ENCODE measurements at regions not wholly inside any gene's neighbourhood (a gene's known extent, or its start where the extent isn't known, plus 50 kb on each side); places are given as distances from the start of the nearest gene placed in this dataset.

DNA sequence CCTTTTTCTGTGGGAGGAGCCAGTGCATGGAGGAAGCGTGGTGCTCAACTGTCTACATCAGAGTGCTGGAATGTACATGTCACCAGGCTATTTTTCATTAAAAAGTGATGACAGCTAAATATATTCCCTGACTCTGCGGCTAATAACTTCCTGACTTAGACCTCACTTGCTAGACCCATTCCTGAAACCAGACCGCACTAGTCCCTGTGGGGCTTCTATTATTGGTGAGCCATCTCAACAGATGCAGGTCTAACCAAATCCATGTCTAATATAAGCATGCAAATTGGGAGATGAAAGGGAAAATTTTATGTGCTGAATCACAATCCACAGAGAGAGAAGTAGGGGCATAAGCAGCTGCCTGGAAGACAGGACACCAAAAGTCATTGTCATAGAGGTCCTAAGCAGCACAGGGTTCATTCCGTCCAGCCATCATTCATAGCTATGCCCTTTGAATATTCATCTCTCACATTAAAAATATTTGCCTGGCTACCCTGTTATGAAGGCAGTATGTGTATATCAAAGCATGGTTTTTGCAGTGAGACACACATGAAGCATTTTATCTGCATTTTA is 110.9 kb upstream of the BLID start:
- no peak for DNase-seq

DNA sequence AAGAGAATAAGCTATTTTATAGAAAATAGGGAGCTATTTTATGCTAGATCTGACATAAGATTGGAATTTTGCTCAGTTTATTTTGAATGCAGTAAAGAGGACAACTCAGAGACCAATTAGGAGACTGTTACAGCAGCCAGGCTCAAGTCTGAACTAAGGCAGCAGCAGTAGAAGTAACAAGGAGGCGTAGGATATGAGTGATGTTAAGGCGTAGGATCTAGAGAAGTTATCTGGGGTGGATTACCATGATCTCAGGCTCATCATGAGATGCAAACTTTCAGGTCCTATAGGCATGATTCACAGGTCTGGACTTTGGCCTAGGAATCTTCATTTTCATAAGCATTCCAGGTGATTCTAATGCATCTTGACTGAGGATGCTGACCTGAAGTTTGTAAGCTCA is 108.9 kb upstream of the BLID start:
- no peak for DNase-seq

DNA sequence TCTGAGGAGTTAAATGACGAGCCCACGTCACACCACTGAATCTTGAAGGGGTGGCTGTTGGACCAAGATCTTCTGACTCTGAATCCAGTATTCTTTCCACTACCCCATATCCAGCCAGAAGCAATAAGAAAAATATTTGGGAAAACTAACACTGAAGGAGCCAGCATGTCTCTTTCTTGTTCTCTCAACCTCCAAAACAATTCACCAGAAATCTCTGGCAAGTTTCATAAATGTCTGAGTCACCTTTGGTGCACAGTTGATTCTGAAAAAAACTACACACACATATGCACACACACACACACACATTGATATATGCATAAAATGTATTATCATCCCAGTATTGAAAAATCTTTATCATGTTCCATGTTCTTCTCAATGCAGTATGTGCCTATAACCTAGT is 104.3 kb upstream of the BLID start:
- DNase-seq: no peak

GRCh38 chr11:122219791-122220190 is 103.8 kb upstream of the BLID start:
- DNase-seq: no peak

DNA sequence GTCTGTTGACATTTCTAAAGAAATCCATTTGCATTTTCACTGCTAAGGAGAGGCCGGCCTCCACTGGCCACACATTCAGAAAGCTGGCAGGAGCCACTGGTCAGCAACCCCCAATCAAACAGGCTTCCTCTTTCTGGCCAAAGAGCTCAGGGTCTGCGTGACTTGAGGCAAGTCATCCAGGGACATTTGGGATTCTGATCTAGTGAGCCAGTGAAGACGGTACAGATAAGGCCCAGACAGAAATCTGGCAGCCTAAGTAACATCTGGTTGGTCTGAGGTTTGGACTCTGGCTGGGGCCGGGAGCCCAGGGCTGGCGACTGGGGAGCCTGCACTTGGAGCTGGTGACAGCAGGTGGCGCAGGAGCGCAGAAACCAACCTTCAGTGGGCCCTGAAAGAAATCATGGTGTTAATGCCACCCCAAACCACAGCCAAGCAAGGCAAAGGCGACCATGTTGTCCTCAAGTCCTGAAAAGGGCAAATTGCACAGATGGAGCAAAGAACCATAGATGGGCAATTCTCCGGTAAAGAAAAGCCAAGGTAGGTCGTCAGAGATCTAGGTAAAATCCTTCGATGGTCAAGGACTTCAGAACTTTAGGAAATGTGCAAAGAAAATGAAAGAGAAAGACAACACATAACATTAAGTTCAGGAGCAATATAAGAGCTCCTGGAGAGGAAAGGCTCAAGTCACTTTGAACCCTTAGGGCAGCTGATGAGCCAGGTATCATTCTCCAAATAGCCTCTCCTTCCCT is 99.4 kb upstream of the BLID start:
- DNase-seq: peak; percentile 16 to 50

- no peak for DNase-seq
Observed at GRCh38 chr11:122214567-122214966, 98.6 kb upstream of the BLID start.

- no peak for DNase-seq
Observed at GRCh38 chr11:122214080-122214479, 98.1 kb upstream of the BLID start.

GRCh38 chr11:122213171-122213570 is 97.2 kb upstream of the BLID start:
- DNase-seq: no peak

- no peak for DNase-seq
Observed at GRCh38 chr11:122210367-122210997, 94.5 kb upstream of the BLID start.

DNA sequence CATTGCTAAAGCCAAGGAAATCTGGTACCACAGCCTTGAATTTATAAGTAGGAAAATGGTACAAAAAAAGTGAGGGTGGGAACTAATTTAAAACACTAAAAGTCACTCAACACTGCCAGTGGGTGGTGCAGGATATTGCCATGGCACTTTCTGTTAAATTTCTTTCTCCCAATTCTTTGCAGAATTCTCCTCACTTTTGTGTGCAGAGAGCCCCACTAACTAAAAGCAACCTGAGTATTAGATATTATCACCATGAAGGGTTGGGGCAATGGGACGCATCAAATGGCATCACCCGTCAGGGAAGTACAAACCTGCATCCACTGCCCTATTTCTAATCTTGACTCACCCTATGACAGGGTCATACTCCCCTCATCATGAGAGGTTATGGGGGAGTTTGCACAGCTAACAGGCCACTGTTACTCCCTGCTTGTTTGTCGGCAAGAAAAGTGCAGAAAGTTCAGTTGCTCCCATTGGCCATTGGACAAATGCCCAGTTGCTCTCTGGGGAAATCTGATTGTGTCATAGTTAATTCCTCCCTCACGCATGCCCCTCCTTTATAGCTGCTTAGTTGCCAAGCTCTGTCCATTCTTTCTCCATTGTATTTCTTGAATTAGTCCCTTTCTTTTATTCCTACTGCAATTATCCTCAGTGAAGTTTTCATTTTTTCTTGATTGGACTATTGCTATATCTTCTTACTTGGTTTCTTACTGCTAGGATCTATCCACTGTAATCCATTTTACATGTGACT is 93.8 kb upstream of the BLID start:
- no peak for DNase-seq

GRCh38 chr11:122207921-122208764 is 92.1 kb upstream of the BLID start:
- DNase-seq: no peak

DNA sequence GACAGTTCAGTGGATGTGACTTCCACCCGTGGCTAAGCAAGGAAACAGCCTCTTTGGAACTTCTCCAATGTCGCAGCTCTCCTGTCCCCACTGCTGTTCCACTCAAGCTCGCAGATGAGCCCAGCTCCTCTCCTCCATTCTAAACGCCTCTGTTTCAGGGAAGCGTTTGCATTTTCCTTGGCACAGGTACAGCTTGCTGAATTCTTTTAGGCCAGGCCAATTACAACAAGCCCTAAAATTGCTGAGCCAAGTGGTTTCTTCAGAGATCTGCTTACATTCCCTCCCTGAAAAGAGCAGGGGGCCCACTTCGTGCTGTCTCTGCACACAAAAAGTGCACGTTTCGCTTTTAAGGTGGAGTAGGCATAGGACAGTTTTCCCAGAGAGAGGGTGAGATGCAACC is 91.5 kb upstream of the BLID start:
- no peak for DNase-seq

GRCh38 chr11:122205036-122205435 is 89.0 kb upstream of the BLID start:
- DNase-seq: no peak

GRCh38 chr11:122204206-122204605 is 88.2 kb upstream of the BLID start:
- no peak for DNase-seq

GRCh38 chr11:122202951-122203456 is 87.0 kb upstream of the BLID start:
- peak in 1 of 2 experiments; percentile 42 for DNase-seq

GRCh38 chr11:122202161-122202950 is 86.3 kb upstream of the BLID start:
- no peak for DNase-seq

DNA sequence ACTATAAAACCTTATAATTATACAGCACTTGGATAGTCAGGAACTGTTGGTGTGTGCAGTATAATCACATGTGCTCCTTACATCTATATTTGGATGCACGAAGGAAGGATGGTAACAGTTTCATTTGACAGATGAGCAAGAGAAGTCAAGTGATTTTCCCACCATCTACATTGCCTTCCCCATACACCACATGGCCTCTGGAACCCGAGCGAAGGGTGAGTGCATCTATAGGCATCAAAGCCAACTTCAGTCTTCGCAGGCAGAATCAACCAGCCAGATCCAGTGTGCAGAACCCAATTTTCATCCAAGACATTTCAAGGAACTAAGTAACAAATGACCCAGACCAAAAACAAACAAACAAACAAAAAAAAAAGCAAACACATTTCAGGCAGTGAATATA is 85.1 kb upstream of the BLID start:
- no peak for DNase-seq

DNA sequence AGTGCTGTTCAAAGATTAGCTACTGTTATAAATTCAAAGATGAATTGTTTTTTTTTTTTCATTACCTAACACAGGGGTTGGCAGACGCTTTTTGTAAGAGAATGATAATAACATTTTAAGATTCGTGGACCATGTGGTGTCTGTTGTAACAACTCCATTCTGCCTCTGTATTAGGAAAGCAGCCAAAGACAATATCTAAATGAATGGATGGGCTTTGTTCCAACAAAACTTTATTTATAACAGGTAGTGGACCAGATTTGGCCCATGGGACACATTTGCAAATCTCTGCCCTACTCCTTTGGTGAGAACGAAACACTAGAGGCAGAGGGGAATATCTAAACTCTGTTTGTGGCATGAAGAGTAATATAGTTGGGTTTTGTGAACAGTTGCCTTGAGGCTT is 83.6 kb upstream of the BLID start:
- DNase-seq: no peak

DNA sequence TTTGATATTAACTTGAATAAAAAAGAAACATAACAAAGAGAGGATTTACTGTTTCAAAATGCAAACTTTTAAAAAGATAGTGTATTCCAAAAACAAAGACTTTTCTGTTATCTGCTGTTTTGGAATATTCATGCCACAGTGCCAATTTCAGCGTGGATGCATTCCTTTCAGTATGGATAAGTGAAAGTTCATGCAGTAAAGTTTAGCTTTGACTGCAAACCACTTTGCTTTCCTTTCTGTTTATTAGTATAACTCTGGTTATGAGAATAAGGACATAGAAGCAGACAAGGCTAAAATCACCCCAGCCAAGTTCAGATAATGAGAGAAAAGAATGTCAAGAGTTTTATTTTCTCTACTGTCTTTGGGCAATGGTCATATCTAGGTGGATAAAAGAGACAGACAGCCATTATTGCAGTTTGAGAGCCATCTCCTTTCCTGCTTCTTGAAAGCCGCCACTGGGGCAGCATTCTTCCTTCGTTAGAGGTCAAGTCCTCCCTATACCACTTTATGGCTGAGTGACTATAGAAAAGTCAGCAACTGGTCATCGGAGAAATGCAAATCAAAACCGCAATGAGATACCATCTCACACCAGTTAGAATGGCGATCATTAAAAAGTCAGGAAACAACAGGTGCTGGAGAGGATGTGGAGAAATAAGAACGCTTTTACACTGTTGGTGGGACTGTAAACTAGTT is 82.4 kb upstream of the BLID start:
- no peak for DNase-seq

GRCh38 chr11:122197066-122197987 is 81.3 kb upstream of the BLID start:
- no peak for DNase-seq

All from NCI-H446 (cell line).